ENCODE measurements at regions not wholly inside any gene's neighbourhood (a gene's known extent, or its start where the extent isn't known, plus 50 kb on each side); places are given as distances from the start of the nearest gene placed in this dataset.

- ATAC-seq (no peak), DNase-seq (ENCODE audit: low read depth, low spot score) (no peak)
- Histone ChIP-seq H3K27ac (ENCODE audit: low read depth, low read length) (no peak overlapping the region), H3K36me3 (ENCODE audit: control insufficient read depth in 1 of 2, insufficient read depth in 2 of 2, low read length in 2 of 2) (no peaks in the 10 kb centered on the region), H3K79me2 (ENCODE audit: insufficient read depth, low read length) (no peaks in the 10 kb centered on the region), H3K27me3 (ENCODE audit: insufficient read depth, low read length) (no peaks in the 10 kb centered on the region), H3K9ac (ENCODE audit: low read length) (no peak overlapping the region), H3K4me1 (ENCODE audit: control insufficient read depth in 1 of 2, insufficient read depth in 2 of 2, low read length in 2 of 2) (no peaks in the 10 kb centered on the region), H2AFZ (ENCODE audit: low read depth, low read length, poor library complexity, severe bottlenecking) (no peak overlapping the region), H4K20me1 (ENCODE audit: insufficient read depth) (no peaks in the 10 kb centered on the region), H3K9me3 (ENCODE audit: control insufficient read depth in 1 of 2, insufficient read depth in 1 of 2, low read depth in 1 of 2, low read length in 2 of 2) (peaks cover 11 to 21% of the 10 kb centered on the region in 2 experiments; a peak in 2 of 4 replicates), H3K4me3 (replicated peaks in 1 of 2; ENCODE audit: low read depth in 1 of 2, low read length in 2 of 2) (no peak overlapping the region), H3K9me2 (ENCODE audit: insufficient read depth) (no peaks in the 10 kb centered on the region), H3K4me2 (ENCODE audit: low read length) (no peak overlapping the region)
- CTCF ChIA-PET, result no interaction called here
- no peak for TF ChIP-seq YY1 (IDR thresholded peaks at IDR 0.05; ENCODE audit: extremely low read depth, insufficient replicate concordance, low read depth, low read length)
- no peak for TF ChIP-seq MAX (IDR thresholded peaks at IDR 0.05)
- TF ChIP-seq CTCF (IDR thresholded peaks at IDR 0.05 in 2 of 3, conservative IDR thresholded peaks at IDR 0.05 in 1 of 3; ENCODE audit: borderline replicate concordance in 1 of 3, insufficient read depth in 1 of 3, low read depth in 2 of 3, low read length in 2 of 3), result no peak
- TF ChIP-seq, protein P1, sequence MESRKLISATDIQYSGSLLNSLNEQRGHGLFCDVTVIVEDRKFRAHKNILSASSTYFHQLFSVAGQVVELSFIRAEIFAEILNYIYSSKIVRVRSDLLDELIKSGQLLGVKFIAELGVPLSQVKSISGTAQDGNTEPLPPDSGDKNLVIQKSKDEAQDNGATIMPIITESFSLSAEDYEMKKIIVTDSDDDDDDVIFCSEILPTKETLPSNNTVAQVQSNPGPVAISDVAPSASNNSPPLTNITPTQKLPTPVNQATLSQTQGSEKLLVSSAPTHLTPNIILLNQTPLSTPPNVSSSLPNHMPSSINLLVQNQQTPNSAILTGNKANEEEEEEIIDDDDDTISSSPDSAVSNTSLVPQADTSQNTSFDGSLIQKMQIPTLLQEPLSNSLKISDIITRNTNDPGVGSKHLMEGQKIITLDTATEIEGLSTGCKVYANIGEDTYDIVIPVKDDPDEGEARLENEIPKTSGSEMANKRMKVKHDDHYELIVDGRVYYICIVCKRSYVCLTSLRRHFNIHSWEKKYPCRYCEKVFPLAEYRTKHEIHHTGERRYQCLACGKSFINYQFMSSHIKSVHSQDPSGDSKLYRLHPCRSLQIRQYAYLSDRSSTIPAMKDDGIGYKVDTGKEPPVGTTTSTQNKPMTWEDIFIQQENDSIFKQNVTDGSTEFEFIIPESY (IDR thresholded peaks at IDR 0.05; ENCODE audit: extremely low read depth, insufficient replicate concordance, low read length), result no peak
- no peak for TF ChIP-seq ATF3 (IDR thresholded peaks at IDR 0.05)
- no peak for TF ChIP-seq SRF (IDR thresholded peaks at IDR 0.05; ENCODE audit: low read depth)
- TF ChIP-seq CBX3 (IDR thresholded peaks at IDR 0.05; ENCODE audit: low read depth), result no peak
- TF ChIP-seq POLR2AphosphoS5 (IDR thresholded peaks at IDR 0.05; ENCODE audit: low read depth, low read length), result no peak
- RAD21 ChIA-PET (ENCODE audit: low non-redundant PET in 1 of 2, low total read pairs in 2 of 2, uncharacterized antibody in 2 of 2, unreplicated experiment in 2 of 2), result no interaction called here
- POLR2A ChIA-PET, result no interaction called here
- intact Hi-C loops (cut with micrococcal nuclease), result no loop called here
- BruUV-seq (replicated peaks), result no TSS peak
These were observed 900.7 kb downstream of the SOCS6 start for GRCh38 chr18:71189581-71189980.

All from HCT116 (cell line).